T-helper 17 cell (primary cell): ENCODE measurements at regions not wholly inside any gene's neighbourhood (a gene's known extent, or its start where the extent isn't known, plus 50 kb on each side); places are given as distances from the start of the nearest gene placed in this dataset.

Source experiments
- ATAC-seq: fragments of 150-1000 bp; cut with Tn5 transposase; 2 replicates; pipeline ENCODE4 v1.10.0; 2021; ENCODE audit warnings: mild to moderate bottlenecking, moderate library complexity
- DNase-seq, 3 donors: peaks; one replicate each; pipeline versions ENCODE4 v3.0.0 to v3.0.0-alpha.2; 2020 to 2021
- H3K9me3 ChIP-seq: one replicate; pipeline ENCODE4 v1.7.0; 2013; ENCODE audit warnings: low read length, mild to moderate bottlenecking; ENCODE audit not compliant: control insufficient read depth, poor library complexity, severe bottlenecking
- H3K27ac Mint-ChIP-seq: one replicate; pipeline ENCODE4 v1.8.0; 2022; ENCODE audit warnings: mild to moderate bottlenecking, moderate library complexity, mixed read lengths
- H3K27me3 Mint-ChIP-seq: one replicate; pipeline ENCODE4 v1.8.0; 2022; ENCODE audit warnings: mixed read lengths
- H3K36me3 Mint-ChIP-seq: one replicate; pipeline ENCODE4 v1.8.0; 2022; ENCODE audit warnings: low read depth, mixed read lengths
- H3K4me1 Mint-ChIP-seq: one replicate; pipeline ENCODE4 v1.8.0; 2022; ENCODE audit warnings: mild to moderate bottlenecking, mixed read lengths
- H3K4me3 Mint-ChIP-seq: one replicate; pipeline ENCODE4 v1.8.0; 2022; ENCODE audit warnings: mild to moderate bottlenecking, moderate library complexity, mixed read lengths

GRCh38 chr5:144979516-144980264 lies 809.0 kb downstream of the KCTD16 start:
- no peak overlapping the region for H3K27ac Mint-ChIP-seq
- DNase-seq (no peak), ATAC-seq (no peak)
- H3K27me3 Mint-ChIP-seq = no peaks in the 10 kb centered on the region
- H3K36me3 Mint-ChIP-seq = no peaks in the 10 kb centered on the region
- H3K4me3 Mint-ChIP-seq = no peak overlapping the region
- H3K9me3 ChIP-seq = no peaks in the 10 kb centered on the region
- H3K4me1 Mint-ChIP-seq = no peaks in the 10 kb centered on the region

GRCh38 chr5:144972317-144972716 lies 801.6 kb downstream of the KCTD16 start:
- ATAC-seq (no peak), DNase-seq (no peak)
- no peaks in the 10 kb centered on the region for H3K9me3 ChIP-seq
- Mint-ChIP-seq H3K4me3 (no peak overlapping the region), H3K36me3 (no peaks in the 10 kb centered on the region), H3K27me3 (no peaks in the 10 kb centered on the region), H3K27ac (no peak overlapping the region), H3K4me1 (no peaks in the 10 kb centered on the region)

GRCh38 chr5:144971108-144971850 lies 800.6 kb downstream of the KCTD16 start:
- H3K9me3 ChIP-seq = no peaks in the 10 kb centered on the region
- H3K4me1 Mint-ChIP-seq = no peaks in the 10 kb centered on the region
- H3K27me3 Mint-ChIP-seq = no peaks in the 10 kb centered on the region
- DNase-seq (no peak), ATAC-seq (no peak)
- H3K36me3 Mint-ChIP-seq = no peaks in the 10 kb centered on the region
- no peak overlapping the region for H3K27ac Mint-ChIP-seq
- no peak overlapping the region for H3K4me3 Mint-ChIP-seq

GRCh38 chr5:144960296-144960695 lies 789.6 kb downstream of the KCTD16 start:
- Mint-ChIP-seq H3K4me1 (no peaks in the 10 kb centered on the region), H3K27me3 (no peaks in the 10 kb centered on the region), H3K27ac (no peak overlapping the region), H3K4me3 (no peak overlapping the region), H3K36me3 (no peaks in the 10 kb centered on the region)
- DNase-seq (no peak), ATAC-seq (no peak)
- H3K9me3 ChIP-seq = no peaks in the 10 kb centered on the region

- Mint-ChIP-seq H3K27me3 (no peaks in the 10 kb centered on the region), H3K4me1 (no peaks in the 10 kb centered on the region), H3K4me3 (no peak overlapping the region), H3K27ac (no peak overlapping the region), H3K36me3 (no peaks in the 10 kb centered on the region)
- no peaks in the 10 kb centered on the region for H3K9me3 ChIP-seq
- no peak for ATAC-seq
- no peak for DNase-seq
Measured at GRCh38 chr5:144958002-144958401, 787.3 kb downstream of the KCTD16 start.

- Mint-ChIP-seq H3K4me3 (no peak overlapping the region), H3K27ac (no peak overlapping the region), H3K27me3 (no peaks in the 10 kb centered on the region), H3K36me3 (no peaks in the 10 kb centered on the region), H3K4me1 (no peaks in the 10 kb centered on the region)
- ATAC-seq = no peak
- no peaks in the 10 kb centered on the region for H3K9me3 ChIP-seq
- no peak for DNase-seq
Measured at GRCh38 chr5:144950996-144951395, 780.3 kb downstream of the KCTD16 start.

GRCh38 chr5:144947023-144947422 lies 776.4 kb downstream of the KCTD16 start:
- Mint-ChIP-seq H3K27me3 (no peaks in the 10 kb centered on the region), H3K4me3 (no peak overlapping the region), H3K36me3 (no peaks in the 10 kb centered on the region), H3K4me1 (no peaks in the 10 kb centered on the region), H3K27ac (no peak overlapping the region)
- no peaks in the 10 kb centered on the region for H3K9me3 ChIP-seq
- ATAC-seq (no peak), DNase-seq (no peak)

- no peaks in the 10 kb centered on the region for H3K9me3 ChIP-seq
- ATAC-seq (no peak), DNase-seq (no peak)
- H3K4me1 Mint-ChIP-seq = no peaks in the 10 kb centered on the region
- no peak overlapping the region for H3K27ac Mint-ChIP-seq
- no peak overlapping the region for H3K4me3 Mint-ChIP-seq
- no peaks in the 10 kb centered on the region for H3K27me3 Mint-ChIP-seq
- H3K36me3 Mint-ChIP-seq = no peaks in the 10 kb centered on the region
Measured at GRCh38 chr5:144945503-144945902, 774.8 kb downstream of the KCTD16 start.

GRCh38 chr5:144944936-144945335 lies 774.3 kb downstream of the KCTD16 start:
- Mint-ChIP-seq H3K27me3 (no peaks in the 10 kb centered on the region), H3K36me3 (no peaks in the 10 kb centered on the region), H3K4me3 (no peak overlapping the region), H3K4me1 (no peaks in the 10 kb centered on the region), H3K27ac (no peak overlapping the region)
- DNase-seq (no peak), ATAC-seq (no peak)
- H3K9me3 ChIP-seq = no peaks in the 10 kb centered on the region

- DNase-seq = no peak
- no peaks in the 10 kb centered on the region for H3K27me3 Mint-ChIP-seq
- no peaks in the 10 kb centered on the region for H3K4me1 Mint-ChIP-seq
- no peaks in the 10 kb centered on the region for H3K9me3 ChIP-seq
- H3K4me3 Mint-ChIP-seq = no peak overlapping the region
- ATAC-seq = no peak
- no peaks in the 10 kb centered on the region for H3K36me3 Mint-ChIP-seq
- no peak overlapping the region for H3K27ac Mint-ChIP-seq
Measured at GRCh38 chr5:144941004-144941403, 770.3 kb downstream of the KCTD16 start.

- no peak for ATAC-seq
- H3K27ac Mint-ChIP-seq = no peak overlapping the region
- no peaks in the 10 kb centered on the region for H3K4me1 Mint-ChIP-seq
- H3K36me3 Mint-ChIP-seq = no peaks in the 10 kb centered on the region
- DNase-seq = no peak
- H3K9me3 ChIP-seq = no peaks in the 10 kb centered on the region
- H3K4me3 Mint-ChIP-seq = no peak overlapping the region
- H3K27me3 Mint-ChIP-seq = no peaks in the 10 kb centered on the region
Measured at GRCh38 chr5:144918371-144918770, 747.7 kb downstream of the KCTD16 start.

GRCh38 chr5:144915452-144915851 lies 744.8 kb downstream of the KCTD16 start:
- H3K4me1 Mint-ChIP-seq = no peaks in the 10 kb centered on the region
- no peaks in the 10 kb centered on the region for H3K9me3 ChIP-seq
- H3K36me3 Mint-ChIP-seq = no peaks in the 10 kb centered on the region
- ATAC-seq = no peak
- no peaks in the 10 kb centered on the region for H3K27me3 Mint-ChIP-seq
- no peak for DNase-seq
- no peak overlapping the region for H3K27ac Mint-ChIP-seq
- H3K4me3 Mint-ChIP-seq = no peak overlapping the region

GRCh38 chr5:144913661-144914060 lies 743.0 kb downstream of the KCTD16 start:
- H3K4me3 Mint-ChIP-seq = no peak overlapping the region
- ATAC-seq (no peak), DNase-seq (no peak)
- no peaks in the 10 kb centered on the region for H3K36me3 Mint-ChIP-seq
- H3K4me1 Mint-ChIP-seq = no peaks in the 10 kb centered on the region
- no peak overlapping the region for H3K27ac Mint-ChIP-seq
- H3K27me3 Mint-ChIP-seq = no peaks in the 10 kb centered on the region
- H3K9me3 ChIP-seq = no peaks in the 10 kb centered on the region

- no peaks in the 10 kb centered on the region for H3K9me3 ChIP-seq
- no peak overlapping the region for H3K4me3 Mint-ChIP-seq
- H3K27ac Mint-ChIP-seq = no peak overlapping the region
- no peaks in the 10 kb centered on the region for H3K27me3 Mint-ChIP-seq
- ATAC-seq = no peak
- no peaks in the 10 kb centered on the region for H3K4me1 Mint-ChIP-seq
- H3K36me3 Mint-ChIP-seq = no peaks in the 10 kb centered on the region
- no peak for DNase-seq
Measured at GRCh38 chr5:144896473-144896872, 725.8 kb downstream of the KCTD16 start.
